ENCODE measurements at regions not wholly inside any gene's neighbourhood (a gene's known extent, or its start where the extent isn't known, plus 50 kb on each side); places are given as distances from the start of the nearest gene placed in this dataset.
"Not testable (repeated sequence)": the region's sequence is repeated elsewhere in the genome, so short reads cannot be mapped to it uniquely, and the experiment has no call there.

DNA sequence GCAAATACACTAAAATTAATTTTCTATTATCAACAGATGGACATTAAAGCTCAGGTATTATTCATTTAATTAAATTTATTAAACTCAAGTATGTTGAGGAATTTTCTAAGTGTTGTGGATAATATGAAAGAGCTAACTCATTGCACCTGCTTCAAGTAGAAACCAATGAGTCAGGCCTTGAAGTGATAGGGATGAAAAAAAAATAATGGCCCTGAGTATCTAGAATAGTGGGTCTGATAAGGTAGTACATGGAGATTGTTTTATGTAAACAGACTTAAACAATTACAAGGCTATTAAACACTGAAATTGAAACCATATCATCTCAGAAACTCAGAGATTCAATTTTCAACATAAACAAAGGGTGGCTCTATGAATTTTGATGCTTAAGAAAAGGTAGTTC is 857.1 kb upstream of the GBE1 start:
- no peak for DNase-seq (ENCODE audit: low read depth)

DNA sequence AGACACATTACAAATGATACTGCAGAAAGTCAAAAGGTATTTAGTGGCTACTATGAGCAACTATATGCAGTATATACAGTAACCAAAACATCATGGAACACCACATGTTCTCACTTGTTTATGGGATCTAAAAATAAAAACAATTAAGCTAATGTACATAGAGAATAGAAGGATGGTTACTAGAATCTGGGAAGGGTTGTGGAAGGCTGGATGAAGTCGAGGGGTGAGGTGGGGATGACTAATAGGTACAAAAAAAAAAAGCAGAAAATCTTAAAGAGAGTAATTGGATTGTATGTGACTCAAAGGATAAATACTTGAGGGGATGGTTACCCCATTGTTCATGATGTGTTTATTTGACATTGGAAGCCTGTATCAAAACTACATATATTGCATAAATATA is 848.8 kb upstream of the GBE1 start:
- no peak for DNase-seq (ENCODE audit: low read depth)

DNA sequence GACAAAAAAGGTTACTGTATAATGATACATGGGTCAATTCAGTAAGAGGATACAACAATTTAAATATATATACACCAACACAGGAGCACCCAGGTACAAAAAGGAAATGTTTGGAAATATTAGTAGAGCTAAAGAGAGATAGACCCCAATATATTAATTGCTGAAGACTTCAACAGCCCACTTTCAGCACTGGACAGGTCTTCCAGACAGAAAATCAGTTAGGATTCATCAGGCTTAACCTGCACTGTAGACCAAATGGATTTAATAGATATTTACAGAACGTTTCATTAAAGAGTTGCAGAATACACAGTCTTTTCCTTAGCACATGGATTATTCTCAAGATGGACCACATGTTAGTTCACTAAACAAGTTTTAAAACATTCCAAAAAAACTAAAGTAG is 845.9 kb upstream of the GBE1 start:
- DNase-seq (ENCODE audit: low read depth) = no peak

DNA sequence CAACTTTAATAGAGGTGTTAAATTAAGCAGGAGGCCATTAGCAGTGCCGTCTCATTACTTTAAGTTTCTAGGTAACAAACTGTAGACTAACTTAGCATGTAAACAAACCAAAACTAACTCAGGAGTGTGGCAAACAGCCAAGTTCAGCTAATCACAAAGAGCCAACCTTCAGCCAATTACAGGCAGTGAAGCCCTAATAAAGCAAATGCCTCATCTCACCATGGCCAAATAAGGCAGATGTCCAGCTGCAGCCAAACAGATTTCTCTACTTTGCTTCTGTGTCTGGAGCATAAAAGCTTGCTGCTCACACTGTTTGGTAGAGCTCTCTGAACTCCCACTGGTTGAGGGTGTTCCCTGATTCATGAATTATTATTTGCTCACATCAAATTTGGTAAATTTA is 835.4 kb upstream of the GBE1 start:
- no peak for DNase-seq (ENCODE audit: low read depth)

DNA sequence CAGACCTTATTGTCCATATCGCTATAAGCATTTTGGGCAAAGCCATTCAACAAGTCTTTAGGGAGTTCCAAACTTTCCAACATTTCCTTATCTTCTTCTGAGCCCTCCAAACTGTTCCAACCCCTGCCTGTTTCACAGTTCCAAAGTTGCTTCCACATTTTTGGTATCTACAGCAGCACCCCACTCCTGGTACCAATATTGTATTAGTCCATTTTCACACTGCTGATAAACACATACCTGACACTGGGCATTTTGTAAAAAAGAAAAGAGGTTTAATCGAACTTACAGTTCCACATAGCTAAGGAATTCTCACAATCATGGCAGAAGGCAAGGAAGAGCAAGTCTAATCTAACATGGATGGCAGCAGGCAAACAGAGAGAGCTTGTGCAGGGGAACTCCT is 834.1 kb upstream of the GBE1 start:
- no peak for DNase-seq (ENCODE audit: low read depth)

DNA sequence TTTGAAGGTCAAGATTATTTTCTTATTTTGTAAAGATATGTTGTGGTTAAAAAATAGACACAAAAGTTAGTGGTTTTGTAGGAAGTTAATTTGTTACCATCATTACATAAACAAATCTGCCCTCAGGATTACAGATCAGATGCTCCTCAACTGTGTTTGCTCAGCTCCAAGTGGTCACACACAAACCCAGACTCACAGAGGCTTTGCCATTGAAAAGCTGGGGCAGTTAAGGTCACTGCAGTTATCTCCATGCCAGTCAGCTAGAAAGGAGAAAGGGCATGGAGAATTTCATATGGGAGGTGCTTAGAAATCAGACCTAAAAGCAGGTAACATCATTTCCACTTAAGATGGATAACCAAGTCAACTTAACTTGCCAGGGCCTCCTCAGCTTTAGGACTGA is 825.7 kb upstream of the GBE1 start:
- no peak for DNase-seq (ENCODE audit: low read depth)

DNA sequence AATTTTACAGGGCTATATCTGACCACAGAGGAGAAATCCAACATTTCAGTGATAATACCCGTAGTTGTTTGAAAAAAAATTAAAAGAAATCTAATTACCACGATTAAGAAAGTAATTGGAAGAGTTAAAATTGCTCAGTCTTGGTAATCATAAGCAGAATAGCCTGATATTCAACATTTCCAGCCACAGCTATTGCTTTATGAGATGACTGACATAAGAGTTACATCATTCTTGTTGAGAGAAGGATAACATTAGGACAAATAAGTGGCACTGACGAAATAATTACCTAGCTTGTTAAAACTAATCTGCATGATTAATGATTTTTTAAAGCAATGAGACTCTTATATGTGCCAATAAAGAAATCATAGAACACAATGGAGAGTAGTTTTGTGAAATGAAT is 825.0 kb upstream of the GBE1 start:
- DNase-seq (ENCODE audit: low read depth) = no peak

DNA sequence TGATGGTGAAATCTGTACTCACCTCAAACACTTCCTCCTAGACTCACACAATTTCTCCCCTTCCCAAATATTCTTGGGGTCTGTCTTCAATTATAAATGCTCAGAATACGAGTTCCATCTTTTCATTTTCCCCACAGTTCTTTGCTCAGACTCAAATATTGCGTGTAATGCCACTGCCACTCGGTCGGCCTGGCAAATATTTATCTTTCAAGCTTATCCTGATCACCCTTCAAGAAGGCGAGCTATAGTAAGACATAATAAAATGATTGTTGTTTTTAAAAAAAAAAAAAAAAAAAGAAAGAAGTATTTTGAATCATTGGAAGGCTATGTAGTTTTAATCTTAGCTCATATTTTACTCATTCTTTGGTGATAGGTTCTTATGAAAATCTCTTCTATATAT is 824.6 kb upstream of the GBE1 start:
- not testable (repeated sequence) for DNase-seq (ENCODE audit: low read depth)

DNA sequence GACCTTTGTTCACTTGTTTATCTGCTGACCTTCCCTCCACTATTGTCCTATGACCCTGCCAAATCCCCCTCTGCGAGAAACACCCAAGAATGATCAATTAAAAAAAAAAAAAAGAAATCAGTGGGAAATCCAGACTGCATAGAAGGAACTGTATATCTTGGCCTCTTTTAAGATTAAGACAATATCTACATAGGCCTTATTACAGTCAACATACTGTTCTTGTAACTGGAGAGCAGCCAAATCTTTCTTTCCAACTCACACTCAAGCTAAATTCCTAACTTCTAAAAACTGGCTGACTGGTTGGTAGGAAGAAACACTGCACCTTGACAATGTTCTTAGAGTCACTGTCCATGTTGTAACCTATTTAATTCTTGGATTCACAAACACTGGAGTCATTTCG is 824.1 kb upstream of the GBE1 start:
- DNase-seq (ENCODE audit: low read depth) = not testable (repeated sequence)

DNA sequence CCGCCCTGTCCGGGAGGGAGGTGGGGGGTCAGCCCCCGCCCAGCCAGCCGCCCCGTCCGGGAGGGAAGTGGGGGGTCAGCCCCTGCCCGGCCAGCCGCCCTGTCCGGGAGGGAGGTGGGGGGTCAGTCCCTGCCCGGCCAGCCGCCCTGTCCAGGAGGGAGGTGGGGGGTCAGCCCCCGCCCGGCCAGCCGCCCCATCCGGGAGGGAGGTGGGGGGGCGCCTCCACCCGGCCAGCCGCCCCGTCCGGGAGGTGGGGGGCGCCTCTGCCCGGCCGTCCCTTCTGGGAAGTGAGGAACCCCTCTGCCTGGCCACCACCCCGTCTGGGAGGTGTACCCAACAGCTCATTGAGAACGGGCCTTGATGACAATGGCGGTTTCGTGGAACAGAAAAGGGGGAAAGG is 823.4 kb upstream of the GBE1 start:
- not testable (repeated sequence) for DNase-seq (ENCODE audit: low read depth)

DNA sequence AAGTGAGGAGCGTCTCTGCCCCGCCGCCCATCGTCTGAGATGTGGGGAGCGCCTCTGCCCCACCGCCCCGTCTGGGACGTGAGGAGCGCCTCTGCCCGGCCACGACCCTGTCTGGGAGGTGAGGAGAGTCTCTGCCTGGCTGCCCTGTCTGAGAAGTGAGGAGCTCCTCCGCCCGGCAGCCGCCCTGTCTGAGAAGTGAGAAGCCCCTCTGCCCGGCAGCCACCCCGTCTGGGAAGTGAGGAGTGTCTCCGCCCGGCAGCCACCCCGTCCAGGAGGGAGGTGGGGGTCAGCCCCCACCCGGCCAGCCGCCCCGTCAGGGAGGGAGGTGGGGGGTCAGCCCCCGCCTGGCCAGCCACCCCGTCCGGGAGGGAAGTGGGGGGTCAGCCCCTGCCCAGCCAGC is 823.0 kb upstream of the GBE1 start:
- DNase-seq (ENCODE audit: low read depth) = not testable (repeated sequence)

DNA sequence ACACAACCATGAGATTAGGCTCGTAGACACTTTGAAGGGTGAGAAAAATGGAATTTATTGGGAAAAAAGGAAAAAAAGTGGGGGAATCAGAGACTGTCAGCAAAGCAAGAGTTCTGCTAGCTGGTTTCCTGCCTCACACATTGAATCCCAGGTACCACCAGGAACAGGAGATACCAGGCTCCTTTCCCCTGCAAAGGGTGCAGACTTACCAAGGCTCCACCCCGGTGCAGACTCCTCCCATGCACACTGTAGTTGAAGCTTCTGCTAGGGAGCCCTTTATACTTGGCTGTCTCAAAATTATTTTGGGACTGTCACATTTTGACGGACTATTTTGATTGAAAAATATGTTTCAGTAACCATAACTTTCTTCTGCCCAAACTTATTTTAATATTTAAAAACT is 819.9 kb upstream of the GBE1 start:
- DNase-seq (ENCODE audit: low read depth) = no peak

DNA sequence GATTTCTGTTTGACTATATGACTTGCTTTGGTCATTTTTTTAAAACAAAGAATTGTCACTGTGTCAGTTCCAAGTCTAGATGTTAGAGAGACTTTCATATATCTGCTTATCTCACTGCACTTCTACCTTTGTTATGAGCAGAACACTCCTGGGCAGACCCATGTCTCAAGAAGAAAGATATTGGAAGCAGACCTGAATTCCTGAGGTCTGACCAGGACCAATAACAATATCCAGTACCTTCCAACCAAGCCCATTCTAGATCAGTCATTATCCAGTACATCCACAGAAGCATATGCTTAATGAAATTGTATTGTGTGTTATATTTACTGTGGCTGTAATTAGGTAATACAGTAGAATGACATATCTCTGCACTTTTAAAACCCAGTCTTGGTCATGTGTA is 811.3 kb upstream of the GBE1 start:
- DNase-seq (ENCODE audit: low read depth) = no peak

DNA sequence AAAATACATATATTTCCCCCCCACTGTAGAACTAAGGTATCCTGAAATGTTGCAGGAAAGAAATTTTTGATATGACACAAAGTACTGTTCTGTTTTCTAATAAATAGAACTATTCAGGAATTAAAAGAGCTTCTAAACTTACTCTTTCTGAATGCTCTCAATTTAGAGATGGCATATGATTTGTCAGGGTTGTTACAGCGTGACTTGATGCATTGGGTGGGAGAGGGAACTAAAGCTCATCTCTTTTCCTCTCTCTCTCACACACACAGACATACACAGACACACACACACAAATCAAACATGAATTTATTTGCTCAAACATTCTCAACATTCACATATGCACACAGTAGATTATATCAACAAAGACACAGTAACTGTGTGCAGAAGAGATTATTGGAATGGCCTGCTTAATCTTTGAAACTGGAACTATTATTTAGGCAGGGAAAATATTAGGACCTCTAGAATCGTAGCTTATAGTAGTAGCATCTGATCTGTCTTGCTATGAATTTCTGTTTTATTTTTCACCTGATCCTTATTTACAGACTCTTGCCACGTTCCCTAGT is 807.4 kb upstream of the GBE1 start:
- DNase-seq (ENCODE audit: low read depth) = no peak

DNA sequence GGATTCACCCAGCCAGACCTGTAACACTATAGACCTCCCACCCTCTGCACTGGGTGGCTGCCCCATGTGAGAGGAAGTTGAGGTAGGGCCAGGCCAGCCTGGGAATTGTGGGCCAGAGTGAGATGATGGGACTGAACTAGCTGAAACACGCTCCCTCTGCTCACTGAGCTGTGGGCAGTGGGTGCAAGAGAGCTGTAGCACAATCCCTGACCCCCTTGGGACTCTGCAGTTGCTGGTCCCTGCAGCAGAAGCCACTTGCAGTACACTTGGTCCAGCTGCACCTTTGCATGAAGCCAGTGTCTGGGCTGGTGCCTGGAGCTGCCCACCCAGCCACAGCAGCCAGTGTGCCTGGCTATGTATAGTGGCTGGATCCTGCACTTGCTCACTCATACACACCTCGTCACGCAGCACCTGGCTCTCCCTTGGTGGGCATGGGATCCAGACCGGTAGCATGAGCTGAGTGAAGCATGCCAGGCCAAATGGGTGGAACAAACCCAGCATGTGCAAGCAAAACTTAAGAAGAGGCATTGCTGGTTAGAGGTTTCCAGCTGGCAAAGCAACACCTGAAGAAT is 805.7 kb upstream of the GBE1 start:
- no peak for DNase-seq (ENCODE audit: low read depth)

DNA sequence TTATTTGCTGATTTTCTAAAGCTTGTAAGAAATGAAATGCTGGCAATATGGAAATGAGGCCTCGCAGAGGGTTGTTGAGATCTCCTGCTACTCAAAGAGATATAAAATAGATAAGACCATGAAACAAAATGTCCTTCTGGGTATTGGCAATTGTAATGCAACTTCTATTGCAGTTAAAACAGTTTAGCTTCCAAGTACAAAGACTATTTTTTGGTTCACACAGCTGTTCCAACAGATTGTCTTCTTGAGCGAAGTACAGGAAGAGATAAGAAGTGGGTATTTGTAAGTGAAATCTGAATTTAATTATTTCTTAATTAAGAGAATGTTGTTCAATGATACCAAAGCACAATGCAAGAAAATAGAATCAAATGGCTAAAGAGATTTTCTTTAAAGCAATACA is 801.5 kb upstream of the GBE1 start:
- DNase-seq (ENCODE audit: low read depth) = no peak

DNA sequence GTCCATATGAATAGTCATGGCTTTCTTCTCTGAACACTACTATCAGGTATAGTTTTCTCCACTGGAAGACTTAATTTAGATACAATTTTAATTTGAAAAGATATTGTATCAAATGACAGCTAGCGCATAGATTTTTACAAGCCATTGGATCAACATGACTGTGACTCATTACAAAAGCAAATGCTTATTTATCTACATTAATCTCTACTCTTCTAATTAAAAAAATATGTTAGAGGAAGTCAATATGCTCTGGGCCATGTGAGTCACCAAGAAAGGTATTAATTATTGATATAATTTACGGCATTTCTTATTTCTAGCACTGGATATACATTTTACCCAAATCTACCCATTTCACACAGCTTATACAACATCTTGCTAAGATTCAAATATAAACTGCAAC is 800.3 kb upstream of the GBE1 start:
- DNase-seq (ENCODE audit: low read depth) = no peak

DNA sequence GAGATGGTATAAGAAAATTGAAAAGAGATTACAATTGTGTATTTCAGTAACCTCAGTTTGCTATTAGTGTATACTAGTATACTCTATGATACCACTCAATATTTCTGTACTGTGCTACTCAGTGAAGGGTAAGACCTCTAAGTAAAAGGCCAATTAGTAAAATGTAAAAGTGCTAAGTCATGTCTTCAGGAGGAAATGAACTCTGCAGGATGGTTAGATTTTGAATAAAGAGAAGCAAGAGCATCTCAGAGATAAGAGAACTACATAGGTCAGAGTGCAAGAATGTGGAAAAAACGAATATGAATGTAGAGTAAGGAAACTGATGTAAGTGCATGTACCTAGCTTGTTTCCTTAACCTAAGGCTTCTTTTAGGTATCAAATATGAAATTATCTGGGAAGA is 796.6 kb upstream of the GBE1 start:
- DNase-seq (ENCODE audit: low read depth) = no peak

DNA sequence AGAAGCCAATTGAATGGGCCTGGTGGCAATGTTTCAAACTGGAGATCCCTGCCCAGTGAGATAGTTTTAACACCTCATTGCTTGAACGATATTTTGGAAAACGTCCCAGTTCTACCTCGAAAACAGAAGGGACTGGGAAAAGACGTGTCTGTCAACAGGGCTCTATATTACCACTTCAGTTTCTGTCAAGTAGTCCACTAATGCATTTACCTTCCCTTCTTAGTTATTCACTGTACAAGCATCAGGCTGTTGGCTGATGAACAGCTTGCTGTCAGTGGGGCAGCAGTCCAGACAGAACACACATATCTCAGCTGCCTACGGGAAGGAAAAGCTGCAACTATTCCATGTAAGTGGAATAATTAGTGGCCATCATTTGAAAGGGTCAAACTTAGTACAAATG is 794.7 kb upstream of the GBE1 start:
- DNase-seq (ENCODE audit: low read depth) = no peak

DNA sequence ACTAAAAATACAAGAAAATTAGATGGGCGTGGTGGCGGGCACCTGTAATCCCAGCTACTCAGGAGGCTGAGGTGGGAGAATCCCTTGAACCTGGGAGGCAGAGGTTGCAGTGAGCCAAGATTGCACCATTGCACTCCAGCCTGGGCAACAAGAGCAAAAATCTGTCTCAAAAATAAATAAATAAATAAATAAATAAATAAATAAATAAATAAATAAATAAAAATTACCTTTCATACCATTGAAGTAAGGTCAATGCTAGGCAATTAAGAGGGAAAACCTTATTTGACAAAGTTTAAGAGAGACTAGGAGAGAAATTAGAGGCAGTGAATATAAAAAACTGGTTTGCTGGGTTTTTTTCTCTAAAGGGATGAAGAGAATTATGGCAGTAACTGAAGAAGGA is 781.1 kb upstream of the GBE1 start:
- DNase-seq (ENCODE audit: low read depth) = not testable (repeated sequence)

DNA sequence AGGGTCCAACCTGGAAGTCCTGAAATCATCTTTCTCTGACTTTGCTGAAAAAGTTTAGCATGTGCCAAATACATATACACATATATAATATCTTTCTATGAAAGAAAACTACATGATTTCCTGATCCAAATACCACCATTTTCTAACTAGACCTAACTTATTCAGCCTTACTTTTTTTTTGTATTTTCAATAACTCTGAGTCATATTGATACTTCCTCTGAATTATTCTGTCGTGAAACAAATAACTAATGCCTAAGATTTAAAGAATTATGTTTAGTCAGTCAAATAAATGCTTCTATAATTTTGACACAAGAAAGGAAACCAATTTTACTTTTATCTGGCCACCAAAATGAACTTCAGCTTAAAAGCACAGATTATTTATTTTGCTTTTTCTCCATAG is 760.2 kb upstream of the GBE1 start:
- no peak for DNase-seq (ENCODE audit: low read depth)

DNA sequence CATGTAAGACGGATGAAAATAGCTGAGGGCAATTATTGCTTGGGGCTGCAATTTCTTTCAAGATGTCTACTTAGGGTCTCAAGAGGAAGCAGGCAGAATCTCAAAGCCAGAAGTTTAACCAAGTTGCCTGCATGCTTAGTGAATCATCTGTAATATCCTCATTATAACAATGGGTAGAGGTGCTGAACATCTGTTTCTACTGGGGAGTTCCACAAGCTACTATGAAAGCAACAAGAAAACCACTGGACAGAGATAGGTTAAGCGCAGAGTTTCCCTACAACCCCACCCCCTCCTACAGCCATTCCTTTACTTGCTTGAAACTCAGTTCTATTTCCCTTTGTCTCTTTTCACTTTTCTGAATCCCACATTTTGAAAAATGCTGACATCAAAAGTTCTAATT is 759.4 kb upstream of the GBE1 start:
- DNase-seq (ENCODE audit: low read depth) = no peak

DNA sequence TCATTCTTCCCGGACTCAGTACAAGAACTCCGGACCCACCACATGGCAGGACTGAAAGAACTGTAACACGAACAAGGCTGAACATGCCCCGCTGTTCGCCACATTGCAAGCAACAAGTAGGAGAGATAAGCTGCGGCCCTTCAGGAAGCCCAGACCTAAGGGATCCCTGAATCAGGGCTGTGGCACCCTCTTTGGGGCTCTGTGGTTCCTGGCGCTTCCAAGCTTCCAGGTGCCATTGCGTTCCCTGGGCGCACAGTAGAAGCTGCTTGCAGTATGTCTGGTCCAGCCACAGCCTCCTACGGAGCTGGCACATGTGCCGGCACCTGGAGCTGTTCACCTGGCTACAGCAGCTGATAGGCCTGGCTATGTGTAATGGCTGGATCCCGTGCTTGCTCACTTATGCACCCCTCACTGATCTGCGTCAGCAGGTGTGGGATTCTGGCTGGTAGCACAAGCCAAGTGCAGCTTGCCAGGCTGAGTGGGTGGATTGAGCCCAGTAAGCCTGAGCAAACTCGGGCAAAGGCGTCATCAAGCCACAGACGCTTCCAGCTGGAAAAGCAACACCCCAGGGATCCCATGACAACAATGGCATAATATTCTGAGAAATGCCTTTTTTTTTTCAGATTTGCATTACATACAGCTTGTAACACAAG is 748.6 kb upstream of the GBE1 start:
- no peak for DNase-seq (ENCODE audit: low read depth)
